ENCODE measurements at regions not wholly inside any gene's neighbourhood (a gene's known extent, or its start where the extent isn't known, plus 50 kb on each side); places are given as distances from the start of the nearest gene placed in this dataset.
"Not testable (repeated sequence)": the region's sequence is repeated elsewhere in the genome, so short reads cannot be mapped to it uniquely, and the experiment has no call there.

DNA sequence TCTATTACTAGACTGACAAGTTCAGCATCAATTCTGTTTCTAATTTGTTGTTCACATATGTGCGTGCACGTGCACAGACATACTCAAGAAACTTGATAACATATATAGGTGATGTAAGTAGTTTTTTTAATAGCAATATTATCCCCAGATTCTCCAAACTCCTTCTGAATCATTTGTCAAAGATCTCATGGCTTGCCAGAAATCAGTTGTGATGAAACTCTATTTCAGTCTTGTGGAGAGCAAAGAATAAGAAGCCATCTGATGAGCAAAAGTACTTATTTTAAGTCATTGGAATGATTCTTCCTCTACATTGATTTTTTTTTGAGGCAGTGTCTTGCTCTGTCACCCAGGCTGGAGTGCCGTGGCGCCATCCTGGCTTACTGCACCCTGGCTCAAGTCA lies 167.0 kb upstream of the TBL1XR1 start:
- Histone ChIP-seq H3K27ac (no peak overlapping the region), H3K27me3 (no peaks in the 10 kb centered on the region), H3K9me3 (ENCODE audit: low read depth) (no peaks in the 10 kb centered on the region), H3K4me1 (ENCODE audit: low read depth) (peaks cover 4% of the 10 kb centered on the region), H3K36me3 (no peaks in the 10 kb centered on the region), H3K4me3 (no peak overlapping the region)
- no peak for TF ChIP-seq CTCF (IDR thresholded peaks at IDR 0.05; ENCODE audit: low read depth, low read length)
- DNase-seq (ENCODE audit: low read depth in 1 of 2, low spot score in 1 of 2) = no peak

- not testable (repeated sequence) for H3K36me3 ChIP-seq; H3K27ac ChIP-seq; H3K4me3 ChIP-seq; H3K4me1 ChIP-seq (ENCODE audit: low read depth); H3K27me3 ChIP-seq; H3K9me3 ChIP-seq (ENCODE audit: low read depth); DNase-seq (ENCODE audit: low read depth in 1 of 2, low spot score in 1 of 2)
Observed at GRCh38 chr3:177365294-177365693, 168.0 kb upstream of the TBL1XR1 start.

DNA sequence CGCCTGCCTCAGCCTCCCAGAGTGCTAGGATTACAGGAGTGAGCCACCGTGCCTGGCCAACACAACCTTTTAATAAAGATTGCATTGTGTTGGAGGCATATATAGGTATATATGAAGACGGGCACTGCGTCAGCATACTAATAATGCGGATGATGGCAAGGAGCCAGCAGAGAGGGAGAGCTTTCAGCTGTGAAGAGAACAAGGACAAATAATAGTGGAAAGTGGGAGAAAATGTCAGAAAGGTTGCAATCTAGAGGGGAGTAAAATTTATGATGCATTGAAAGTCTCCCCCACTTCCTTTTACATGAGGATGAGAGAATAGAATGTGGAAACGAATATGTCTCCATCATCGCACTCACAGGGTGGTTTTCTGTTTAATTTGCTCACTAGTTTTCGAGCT lies 170.5 kb upstream of the TBL1XR1 start:
- H3K27me3 ChIP-seq = no peaks in the 10 kb centered on the region
- no peak for DNase-seq (ENCODE audit: low read depth in 1 of 2, low spot score in 1 of 2)
- H3K4me3 ChIP-seq = no peak overlapping the region
- no peaks in the 10 kb centered on the region for H3K36me3 ChIP-seq
- no peak for TF ChIP-seq CTCF (IDR thresholded peaks at IDR 0.05; ENCODE audit: low read depth, low read length)
- no peak overlapping the region for H3K27ac ChIP-seq
- H3K9me3 ChIP-seq (ENCODE audit: low read depth) = no peaks in the 10 kb centered on the region
- no peaks in the 10 kb centered on the region for H3K4me1 ChIP-seq (ENCODE audit: low read depth)

DNA sequence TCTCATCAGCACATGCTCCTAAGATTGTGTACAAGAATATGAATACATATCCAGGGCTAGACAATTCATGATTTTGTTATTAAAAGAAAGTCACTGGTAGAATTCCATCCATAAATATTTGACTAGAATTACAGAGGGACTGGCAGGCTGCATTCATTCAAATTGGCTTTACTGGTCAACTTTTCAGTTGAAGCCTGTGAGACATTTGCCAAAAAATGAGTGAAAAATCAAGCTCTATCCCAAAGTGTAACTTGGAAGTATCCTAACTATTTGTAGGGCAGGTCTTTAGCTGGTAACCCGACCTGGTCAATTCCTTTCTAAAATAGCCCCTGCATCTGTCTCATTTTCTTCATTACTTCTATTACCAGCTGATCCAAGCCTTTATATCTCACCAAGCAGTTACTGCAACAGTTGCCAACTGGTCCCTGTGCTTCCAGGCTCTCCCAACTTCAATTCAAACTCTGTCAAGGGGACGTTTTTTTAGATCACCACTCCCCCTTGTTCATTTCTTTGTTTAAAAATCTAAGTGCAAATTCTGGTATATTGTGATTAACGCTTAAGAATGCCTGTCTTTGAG lies 173.1 kb upstream of the TBL1XR1 start:
- H3K9me3 ChIP-seq (ENCODE audit: low read depth) = no peaks in the 10 kb centered on the region
- TF ChIP-seq CTCF (IDR thresholded peaks at IDR 0.05; ENCODE audit: low read depth, low read length) = no peak
- no peak for DNase-seq (ENCODE audit: low read depth in 1 of 2, low spot score in 1 of 2)
- H3K4me3 ChIP-seq = no peak overlapping the region
- no peaks in the 10 kb centered on the region for H3K27me3 ChIP-seq
- H3K36me3 ChIP-seq = no peaks in the 10 kb centered on the region
- H3K4me1 ChIP-seq (ENCODE audit: low read depth) = no peaks in the 10 kb centered on the region
- H3K27ac ChIP-seq = no peak overlapping the region

DNA sequence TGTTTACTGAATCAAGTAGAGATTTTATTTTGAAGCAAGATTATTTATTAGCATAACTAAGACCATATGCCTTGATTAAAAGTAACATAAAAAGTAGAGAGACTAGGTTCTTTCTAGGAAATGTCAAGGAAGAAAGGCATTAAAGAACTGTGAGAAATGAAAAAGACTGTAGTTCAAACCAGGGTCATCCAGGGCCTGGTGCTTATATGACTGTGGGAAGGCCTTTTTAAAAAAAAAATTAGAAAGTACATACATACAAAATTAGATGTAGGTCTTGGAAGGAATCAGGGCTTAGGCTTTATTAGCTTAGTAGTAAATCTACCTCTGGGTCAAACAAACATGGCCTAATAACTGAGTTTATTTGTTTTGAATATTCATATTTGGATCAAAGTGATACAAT lies 173.9 kb upstream of the TBL1XR1 start:
- Histone ChIP-seq H3K4me1 (ENCODE audit: low read depth) (no peaks in the 10 kb centered on the region), H3K4me3 (no peak overlapping the region), H3K9me3 (ENCODE audit: low read depth) (no peaks in the 10 kb centered on the region), H3K27me3 (no peaks in the 10 kb centered on the region), H3K36me3 (no peaks in the 10 kb centered on the region), H3K27ac (no peak overlapping the region)
- TF ChIP-seq CTCF (IDR thresholded peaks at IDR 0.05; ENCODE audit: low read depth, low read length) = no peak
- DNase-seq (ENCODE audit: low read depth in 1 of 2, low spot score in 1 of 2) = no peak

- Histone ChIP-seq H3K4me1 (ENCODE audit: low read depth) (no peaks in the 10 kb centered on the region), H3K36me3 (no peaks in the 10 kb centered on the region), H3K4me3 (no peak overlapping the region), H3K27me3 (no peaks in the 10 kb centered on the region), H3K27ac (no peak overlapping the region), H3K9me3 (ENCODE audit: low read depth) (no peaks in the 10 kb centered on the region)
- TF ChIP-seq CTCF (IDR thresholded peaks at IDR 0.05; ENCODE audit: low read depth, low read length) = no peak
- no peak for DNase-seq (ENCODE audit: low read depth in 1 of 2, low spot score in 1 of 2)
Observed at GRCh38 chr3:177371888-177372287, 174.6 kb upstream of the TBL1XR1 start.
